MCF 10A (cell line): ENCODE measurements at regions not wholly inside any gene's neighbourhood (a gene's known extent, or its start where the extent isn't known, plus 50 kb on each side); places are given as distances from the start of the nearest gene placed in this dataset.
"Not testable (repeated sequence)": the region's sequence is repeated elsewhere in the genome, so short reads cannot be mapped to it uniquely, and the experiment has no call there.

Source experiments
- BruUV-seq: library from RNA; stranded (reverse); fragments of 400-500 nt; replicated peaks from 2 replicates; lab custom pipeline; 2021; lab: Mats Ljungman, UMichigan
- CTCF ChIA-PET: fragments of 300-600 bp; sonication (Branson Sonifier 250); formaldehyde crosslinking; extraction: SDS; loops from one replicate; lab custom pipeline; 2021; ENCODE audit warnings: antibody characterized with exemption, inconsistent platforms; lab: Yijun Ruan, JAX
- POLR2A ChIA-PET: fragments of 300-600, 350-650 bp; sonication (Branson Sonifier 250); formaldehyde crosslinking; extraction: SDS; loops from one replicate; lab custom pipeline; 2020; ENCODE audit warnings: antibody characterized with exemption, inconsistent platforms; lab: Yijun Ruan, JAX
- DNase-seq: peaks from one replicate; pipeline ENCODE4 v3.0.0-alpha.2; 2018; ENCODE audit not compliant: unreplicated experiment
- H3K27ac Mint-ChIP-seq: one replicate; pipeline ENCODE4 v1.8.0; 2022; ENCODE audit warnings: mild to moderate bottlenecking, low read depth, mixed read lengths; ENCODE audit not compliant: unreplicated experiment
- H3K27me3 Mint-ChIP-seq: one replicate; pipeline ENCODE4 v1.8.0; 2022; ENCODE audit warnings: mixed read lengths; ENCODE audit not compliant: insufficient read depth, unreplicated experiment
- H3K36me3 Mint-ChIP-seq: one replicate; pipeline ENCODE4 v1.8.0; 2022; ENCODE audit warnings: mild to moderate bottlenecking, moderate library complexity, mixed read lengths; ENCODE audit not compliant: insufficient read depth, unreplicated experiment
- H3K4me1 Mint-ChIP-seq: one replicate; pipeline ENCODE4 v1.8.0; 2022; ENCODE audit warnings: mixed read lengths; ENCODE audit not compliant: insufficient read depth, unreplicated experiment
- H3K4me3 Mint-ChIP-seq: one replicate; pipeline ENCODE4 v1.8.0; 2022; ENCODE audit warnings: mild to moderate bottlenecking, moderate library complexity, mixed read lengths; ENCODE audit not compliant: unreplicated experiment
- H3K9me3 Mint-ChIP-seq: one replicate; pipeline ENCODE4 v1.8.0; 2022; ENCODE audit warnings: mixed read lengths; ENCODE audit not compliant: unreplicated experiment
- CTCF ChIP-seq: fragments of 200-600 bp; IDR thresholded peaks from one replicate; pipeline ENCODE4 v1.8.0; 2022; ENCODE audit warnings: antibody characterized with exemption, mild to moderate bottlenecking; ENCODE audit not compliant: unreplicated experiment
- intact Hi-C: fragments of 100-400 bp; cut with micrococcal nuclease; formaldehyde crosslinking; loops from 2 replicates; pipeline ENCODE4 v1.14.1; 2022

GRCh38 chr15:34528055-34528754 lies 55.2 kb downstream of the GOLGA8B start:
- H3K4me1 Mint-ChIP-seq, CTCF ChIA-PET, H3K4me3 Mint-ChIP-seq, H3K36me3 Mint-ChIP-seq, DNase-seq, H3K9me3 Mint-ChIP-seq, H3K27me3 Mint-ChIP-seq, BruUV-seq, intact Hi-C loops, H3K27ac Mint-ChIP-seq, POLR2A ChIA-PET: not testable (repeated sequence)

DNA sequence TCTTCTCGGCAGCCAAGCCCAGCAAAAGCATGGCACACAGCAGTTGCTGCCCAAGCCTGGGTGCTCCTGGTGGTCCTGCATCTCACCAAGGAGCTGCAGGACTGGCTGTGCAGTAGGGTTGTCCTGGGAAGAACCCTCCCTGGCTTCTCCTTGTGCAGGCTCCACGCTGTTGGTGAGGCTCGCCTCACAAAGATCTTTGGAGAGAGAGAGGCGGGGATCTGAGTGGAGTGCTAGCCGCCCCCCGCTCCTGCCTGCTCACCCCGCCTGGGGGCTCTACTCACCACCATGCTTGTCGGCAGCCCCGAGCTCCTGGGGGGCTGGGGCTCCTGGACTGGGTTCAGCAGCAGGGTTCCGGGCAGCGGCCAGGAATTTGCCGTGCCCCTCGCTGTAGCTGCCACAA lies 55.8 kb downstream of the GOLGA8B start:
- H3K27me3 Mint-ChIP-seq, CTCF ChIA-PET, H3K36me3 Mint-ChIP-seq, H3K4me1 Mint-ChIP-seq, BruUV-seq, H3K4me3 Mint-ChIP-seq, H3K27ac Mint-ChIP-seq, H3K9me3 Mint-ChIP-seq, DNase-seq, intact Hi-C loops, POLR2A ChIA-PET: not testable (repeated sequence)

GRCh38 chr15:34523849-34524248 lies 59.6 kb downstream of the GOLGA8B start:
- H3K4me1 Mint-ChIP-seq, intact Hi-C loops, H3K27me3 Mint-ChIP-seq, H3K27ac Mint-ChIP-seq, H3K4me3 Mint-ChIP-seq, CTCF ChIA-PET, DNase-seq, POLR2A ChIA-PET, H3K36me3 Mint-ChIP-seq, H3K9me3 Mint-ChIP-seq, BruUV-seq: not testable (repeated sequence)

DNA sequence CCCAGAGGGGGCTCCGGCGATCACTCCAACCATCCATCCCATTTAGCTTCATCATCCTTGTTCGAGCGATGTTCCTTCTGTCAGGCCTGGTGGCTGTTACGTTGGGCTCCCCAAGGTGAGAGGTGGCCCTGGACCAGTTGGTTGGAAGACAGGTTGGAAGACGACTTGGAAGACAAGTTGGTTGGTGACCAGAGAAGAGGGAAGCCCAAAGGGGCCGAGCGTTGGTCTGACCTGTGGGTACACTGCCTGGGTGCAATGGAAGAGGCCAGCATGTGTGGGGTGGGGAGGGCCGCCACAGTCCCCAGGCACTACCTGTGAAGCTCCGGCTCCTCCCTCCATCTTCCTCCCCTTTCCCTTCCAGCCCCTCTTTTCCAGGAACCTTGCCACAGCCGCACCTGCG lies 60.9 kb downstream of the GOLGA8B start:
- DNase-seq, BruUV-seq, H3K27ac Mint-ChIP-seq, POLR2A ChIA-PET, H3K36me3 Mint-ChIP-seq, H3K4me3 Mint-ChIP-seq, H3K4me1 Mint-ChIP-seq, CTCF ChIA-PET, H3K9me3 Mint-ChIP-seq, H3K27me3 Mint-ChIP-seq, intact Hi-C loops: not testable (repeated sequence)

DNA sequence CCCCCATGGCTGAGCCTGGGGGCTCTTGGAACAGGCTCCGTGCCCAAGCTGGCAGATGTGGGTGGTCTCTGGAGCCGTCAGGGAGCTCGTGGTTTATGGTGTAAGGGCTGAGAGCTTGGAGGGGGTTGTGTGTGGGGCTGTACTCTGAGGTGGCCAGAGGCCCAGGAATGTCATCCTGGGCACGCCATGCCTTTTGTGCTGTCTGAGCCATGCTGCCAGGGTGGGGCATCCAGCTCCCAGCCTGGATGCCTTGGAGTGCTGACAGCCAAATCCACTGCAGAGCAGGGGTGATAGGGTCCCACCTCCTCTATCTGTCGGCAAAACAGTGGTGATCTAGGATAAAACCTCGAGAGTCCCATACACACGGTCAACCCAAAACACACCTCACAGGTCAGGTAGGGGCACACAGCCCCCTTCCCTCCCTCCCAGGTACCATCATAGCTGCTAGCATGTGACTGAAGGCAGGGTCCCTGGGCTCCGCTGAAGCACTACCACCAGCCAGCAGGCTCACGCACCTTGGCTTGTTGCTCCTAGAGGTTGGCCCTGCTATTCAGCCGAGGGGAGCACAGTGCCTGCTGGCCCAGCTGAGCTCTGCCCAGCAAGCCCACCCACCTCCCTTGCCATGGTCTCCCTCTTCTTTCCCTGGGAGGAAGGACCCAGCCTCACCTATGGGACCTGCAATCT lies 61.5 kb downstream of the GOLGA8B start:
- H3K27me3 Mint-ChIP-seq, H3K36me3 Mint-ChIP-seq, POLR2A ChIA-PET, BruUV-seq, DNase-seq, H3K4me3 Mint-ChIP-seq, intact Hi-C loops, H3K27ac Mint-ChIP-seq, H3K4me1 Mint-ChIP-seq, H3K9me3 Mint-ChIP-seq, CTCF ChIA-PET: not testable (repeated sequence)

- ChIA-PET CTCF (no interaction called here), POLR2A (interaction anchor here (0.6 kb wide), 1 partner anchor 70 kb away, joined by 3 read pairs; no protein-coding TSS in a partner anchor)
- no peaks in the 10 kb centered on the region for H3K9me3 Mint-ChIP-seq
- no peak for DNase-seq
- no TSS peak for BruUV-seq
- H3K27me3 Mint-ChIP-seq, result peaks cover 15% of the 10 kb centered on the region
- H3K4me3 Mint-ChIP-seq, result no peak overlapping the region
- no peak for TF ChIP-seq CTCF
- H3K27ac Mint-ChIP-seq, result no peak overlapping the region
- H3K4me1 Mint-ChIP-seq, result no peaks in the 10 kb centered on the region
- intact Hi-C loops, result no loop called here
- peaks cover 6% of the 10 kb centered on the region for H3K36me3 Mint-ChIP-seq
These were observed 62.9 kb downstream of the GOLGA8B start for GRCh38 chr15:34520566-34520965.

GRCh38 chr15:34520010-34520409 lies 63.4 kb downstream of the GOLGA8B start:
- DNase-seq, CTCF ChIA-PET: not testable (repeated sequence)

More at GRCh38 chr15:34520010-34520409, 63.4 kb downstream of the GOLGA8B start:
- H3K27ac Mint-ChIP-seq, intact Hi-C loops, H3K9me3 Mint-ChIP-seq, H3K36me3 Mint-ChIP-seq, BruUV-seq, POLR2A ChIA-PET, H3K4me1 Mint-ChIP-seq, H3K4me3 Mint-ChIP-seq: not testable (repeated sequence)
- peaks cover 21% of the 10 kb centered on the region for H3K27me3 Mint-ChIP-seq
